Fibroblast of mammary gland (primary cell): ENCODE measurements at regions not wholly inside any gene's neighbourhood (a gene's known extent, or its start where the extent isn't known, plus 50 kb on each side); places are given as distances from the start of the nearest gene placed in this dataset.

Experiments used
- DNase-seq: peaks from one replicate; pipeline ENCODE4 v3.0.0-alpha.2; 2010; ENCODE audit warnings: low read depth
- H3K4me3 ChIP-seq: 2 replicates; pipeline ENCODE4 v1.5.1; 2011; ENCODE audit warnings: low read depth, mild to moderate bottlenecking, low read length, moderate library complexity; ENCODE audit not compliant: control insufficient read depth
- CTCF ChIP-seq: conservative IDR thresholded peaks from 2 replicates; pipeline ENCODE4 v1.5.1; 2011; ENCODE audit warnings: low read depth, low read length, inconsistent platforms; ENCODE audit not compliant: control insufficient read depth, insufficient read depth

GRCh38 chr12:16685107-16685506, 79.1 kb upstream of the LMO3 start:
- TF ChIP-seq CTCF: peak; percentile 30

GRCh38 chr12:16681196-16681595, 75.2 kb upstream of the LMO3 start:
- DNase-seq: no peak
- no peak overlapping the region for H3K4me3 ChIP-seq
- TF ChIP-seq CTCF: no peak

More at GRCh38 chr12:16685107-16685506, 79.1 kb upstream of the LMO3 start:
- DNase-seq: peak; percentile 10
- H3K4me3 ChIP-seq: no peak overlapping the region

GRCh38 chr12:16675438-16675837, 69.5 kb upstream of the LMO3 start:
- DNase-seq: no peak
- TF ChIP-seq CTCF: no peak
- no peak overlapping the region for H3K4me3 ChIP-seq

- H3K4me3 ChIP-seq: no peak overlapping the region
- DNase-seq: no peak
- no peak for TF ChIP-seq CTCF
Observed at GRCh38 chr12:16674885-16675284, 68.9 kb upstream of the LMO3 start.

- peak; percentile 30 for DNase-seq
- TF ChIP-seq CTCF: no peak
- no peak overlapping the region for H3K4me3 ChIP-seq
Observed at GRCh38 chr12:16670456-16671050, 64.6 kb upstream of the LMO3 start.

GRCh38 chr12:16669756-16670155, 63.8 kb upstream of the LMO3 start:
- no peak for DNase-seq

More at GRCh38 chr12:16669756-16670155, 63.8 kb upstream of the LMO3 start:
- H3K4me3 ChIP-seq: no peak overlapping the region
- no peak for TF ChIP-seq CTCF
